Tibial artery (tissue), 4 donors: ENCODE measurements at regions not wholly inside any gene's neighbourhood (a gene's known extent, or its start where the extent isn't known, plus 50 kb on each side); places are given as distances from the start of the nearest gene placed in this dataset.
"Not testable (repeated sequence)": the region's sequence is repeated elsewhere in the genome, so short reads cannot be mapped to it uniquely, and the experiment has no call there.

Experiments used
- DNase-seq, 2 donors: peaks; one replicate each; pipeline ENCODE4 v3.0.0-alpha.2; 2019
- H3K27ac ChIP-seq, 2 donors: fragments of 200-600 bp; sonication (generic) in 1 of 2; 1 replicate in 1 of 2; 2 replicates in 1 of 2; pipeline ENCODE4 v1.5.1; 2018 to 2019; ENCODE audit warnings: mild to moderate bottlenecking in 1 of 2
- H3K27me3 ChIP-seq, 2 donors: fragments of 200-600 bp; sonication (generic) in 1 of 2; one replicate each; pipeline versions ENCODE4 v1.5.1 to v1.6.0; 2016 to 2019
- H3K36me3 ChIP-seq, 3 donors: fragments of 200-600 bp; sonication (generic) in 2 of 3; one replicate each; pipeline ENCODE4 v1.5.1; 2016 to 2019; ENCODE audit warnings: mild to moderate bottlenecking in 2 of 3
- H3K4me1 ChIP-seq, 4 donors: fragments of 200-600 bp; sonication (generic) in 2 of 4; 1 replicate in 3 of 4; 2 replicates in 1 of 4; pipeline ENCODE4 v1.5.1; 2016 to 2019
- H3K4me3 ChIP-seq, 2 donors: fragments of 200-600 bp; sonication (generic) in 1 of 2; 1 replicate in 1 of 2; 2 replicates in 1 of 2; pipeline ENCODE4 v1.5.1; 2018 to 2019; ENCODE audit warnings: mild to moderate bottlenecking in 2 of 2
- H3K9me3 ChIP-seq, 3 donors: fragments of 200-600 bp; sonication (generic) in 1 of 3; one replicate each; pipeline ENCODE4 v1.5.1; 2016 to 2019
- intact Hi-C: fragments of 100-400 bp; cut with DNase I; formaldehyde crosslinking; loops from one replicate; pipeline ENCODE4 v1.15.0; 2023; ENCODE audit warnings: low total_unique reads
- TF ChIP-seq, protein P1 (sequence below), 2 experiments: fragments of 200-600 bp in 1 of 2; fragments of 450-650 bp in 1 of 2; IDR thresholded peaks; one replicate each; pipeline ENCODE4 v1.5.1; 2017 to 2019; ENCODE audit warnings: antibody characterized with exemption in 2 of 2, mild to moderate bottlenecking in 1 of 2, moderate library complexity in 1 of 2

DNA sequence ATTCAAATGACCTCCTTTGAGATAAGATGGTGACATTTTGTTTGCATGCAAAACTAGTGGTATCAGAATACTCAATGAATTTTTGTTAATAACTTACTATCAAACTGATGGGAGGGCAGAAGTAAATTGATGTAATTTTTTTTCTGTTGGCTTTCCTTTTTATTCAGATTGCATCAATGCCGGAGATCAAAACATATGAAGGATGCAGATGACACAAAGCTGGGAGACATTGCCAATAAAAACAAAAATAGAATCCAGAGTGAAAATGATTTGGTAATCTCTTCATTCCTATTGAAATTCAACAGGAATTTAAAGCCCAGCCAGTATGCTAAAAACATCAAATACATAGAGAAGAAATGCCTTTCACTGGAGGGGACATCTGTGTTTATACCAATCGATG, 1655.3 kb upstream of the C9orf72 start:
- Histone ChIP-seq H3K36me3 (no peaks in the 10 kb centered on the region), H3K27me3 (no peaks in the 10 kb centered on the region), H3K9me3 (no peaks in the 10 kb centered on the region), H3K4me3 (no peak overlapping the region), H3K27ac (no peak overlapping the region), H3K4me1 (no peaks in the 10 kb centered on the region)
- TF ChIP-seq, protein P1, sequence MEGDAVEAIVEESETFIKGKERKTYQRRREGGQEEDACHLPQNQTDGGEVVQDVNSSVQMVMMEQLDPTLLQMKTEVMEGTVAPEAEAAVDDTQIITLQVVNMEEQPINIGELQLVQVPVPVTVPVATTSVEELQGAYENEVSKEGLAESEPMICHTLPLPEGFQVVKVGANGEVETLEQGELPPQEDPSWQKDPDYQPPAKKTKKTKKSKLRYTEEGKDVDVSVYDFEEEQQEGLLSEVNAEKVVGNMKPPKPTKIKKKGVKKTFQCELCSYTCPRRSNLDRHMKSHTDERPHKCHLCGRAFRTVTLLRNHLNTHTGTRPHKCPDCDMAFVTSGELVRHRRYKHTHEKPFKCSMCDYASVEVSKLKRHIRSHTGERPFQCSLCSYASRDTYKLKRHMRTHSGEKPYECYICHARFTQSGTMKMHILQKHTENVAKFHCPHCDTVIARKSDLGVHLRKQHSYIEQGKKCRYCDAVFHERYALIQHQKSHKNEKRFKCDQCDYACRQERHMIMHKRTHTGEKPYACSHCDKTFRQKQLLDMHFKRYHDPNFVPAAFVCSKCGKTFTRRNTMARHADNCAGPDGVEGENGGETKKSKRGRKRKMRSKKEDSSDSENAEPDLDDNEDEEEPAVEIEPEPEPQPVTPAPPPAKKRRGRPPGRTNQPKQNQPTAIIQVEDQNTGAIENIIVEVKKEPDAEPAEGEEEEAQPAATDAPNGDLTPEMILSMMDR (IDR thresholded peaks at IDR 0.05): no peak
- no peak for DNase-seq
- intact Hi-C loops: no loop called here

- TF ChIP-seq, protein P1 (IDR thresholded peaks at IDR 0.05): no peak
- intact Hi-C loops: no loop called here
- no peaks in the 10 kb centered on the region for H3K9me3 ChIP-seq
Measured at GRCh38 chr9:29230931-29231330, 1657.7 kb upstream of the C9orf72 start.

DNA sequence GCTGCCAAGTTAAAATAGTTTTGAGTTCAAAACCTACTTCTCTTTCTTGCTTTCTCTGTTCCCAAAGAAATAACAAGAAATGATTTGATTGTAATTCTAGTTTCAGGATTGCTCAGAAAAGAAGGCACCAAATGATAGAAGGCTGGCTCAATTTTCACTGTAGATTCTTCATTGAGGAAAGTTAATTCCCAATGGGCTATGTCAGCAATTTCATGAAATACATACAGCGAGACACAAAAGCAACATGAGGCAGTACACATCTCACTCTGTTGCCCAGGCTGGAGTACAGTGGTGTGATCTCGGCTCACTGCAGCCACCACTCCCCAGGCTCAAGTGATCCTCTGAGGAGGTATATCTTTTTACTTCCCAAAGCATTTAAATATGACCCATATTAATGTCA, 1659.9 kb upstream of the C9orf72 start:
- TF ChIP-seq, protein P1 (IDR thresholded peaks at IDR 0.05): no peak
- intact Hi-C loops: no loop called here
- no peak overlapping the region for H3K27ac ChIP-seq
- H3K4me3 ChIP-seq: no peak overlapping the region
- no peaks in the 10 kb centered on the region for H3K36me3 ChIP-seq
- DNase-seq: no peak
- no peaks in the 10 kb centered on the region for H3K4me1 ChIP-seq
- no peaks in the 10 kb centered on the region for H3K9me3 ChIP-seq
- no peaks in the 10 kb centered on the region for H3K27me3 ChIP-seq

More at GRCh38 chr9:29230931-29231330, 1657.7 kb upstream of the C9orf72 start:
- no peak for DNase-seq
- no peak overlapping the region for H3K4me3 ChIP-seq
- H3K4me1 ChIP-seq: no peaks in the 10 kb centered on the region
- H3K36me3 ChIP-seq: no peaks in the 10 kb centered on the region
- H3K27me3 ChIP-seq: no peaks in the 10 kb centered on the region
- H3K27ac ChIP-seq: no peak overlapping the region

- no peak overlapping the region for H3K4me3 ChIP-seq
- no peak for DNase-seq
- H3K4me1 ChIP-seq: no peaks in the 10 kb centered on the region
- no peaks in the 10 kb centered on the region for H3K27me3 ChIP-seq
- no peaks in the 10 kb centered on the region for H3K36me3 ChIP-seq
- intact Hi-C loops: no loop called here
- TF ChIP-seq, protein P1 (IDR thresholded peaks at IDR 0.05): no peak
- H3K27ac ChIP-seq: no peak overlapping the region
- no peaks in the 10 kb centered on the region for H3K9me3 ChIP-seq
Measured at GRCh38 chr9:29241320-29241719, 1668.0 kb upstream of the C9orf72 start.

DNA sequence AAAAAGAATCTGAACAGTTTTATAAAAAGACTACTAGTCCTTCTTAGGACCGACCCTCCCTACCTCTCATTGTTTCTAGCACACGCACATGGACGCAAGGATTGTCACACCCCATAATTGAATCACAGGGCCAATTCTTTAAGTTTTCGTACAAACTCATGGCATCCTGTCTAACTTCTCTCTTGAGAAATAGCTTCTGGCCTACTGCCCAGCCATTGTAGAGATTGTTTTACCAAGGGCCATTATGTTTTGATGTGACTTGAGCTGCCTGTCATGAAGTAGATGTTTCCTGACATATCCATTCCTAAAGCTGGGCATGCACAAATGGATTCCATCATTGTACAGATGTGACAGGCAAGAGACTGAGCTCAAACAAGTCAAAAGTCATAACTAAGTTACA, 1672.1 kb upstream of the C9orf72 start:
- H3K27me3 ChIP-seq: no peaks in the 10 kb centered on the region
- no peak for DNase-seq
- no peak overlapping the region for H3K27ac ChIP-seq
- H3K4me1 ChIP-seq: no peaks in the 10 kb centered on the region
- H3K36me3 ChIP-seq: no peaks in the 10 kb centered on the region
- no peak overlapping the region for H3K4me3 ChIP-seq
- TF ChIP-seq, protein P1 (IDR thresholded peaks at IDR 0.05): no peak
- intact Hi-C loops: no loop called here
- no peaks in the 10 kb centered on the region for H3K9me3 ChIP-seq

DNA sequence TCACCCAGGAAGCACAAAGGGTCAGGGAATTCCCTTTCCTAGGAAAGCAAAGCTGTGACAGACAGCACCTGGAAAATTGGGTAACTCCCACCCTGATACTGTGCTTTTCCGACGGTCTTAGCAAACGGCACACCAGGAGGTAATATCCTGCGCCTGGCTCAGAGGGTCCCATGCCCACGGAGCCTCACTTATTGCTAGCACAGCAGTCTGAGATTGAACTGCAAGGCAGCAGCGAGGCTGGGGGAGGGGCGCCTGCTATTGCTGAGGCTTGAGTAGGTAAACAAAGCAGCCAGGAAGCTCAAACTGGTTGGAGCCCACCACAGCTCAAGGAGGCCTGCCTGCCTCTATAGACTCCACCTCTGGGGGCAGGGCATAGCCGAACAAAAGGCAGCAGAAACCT, 1697.1 kb upstream of the C9orf72 start:
- H3K36me3 ChIP-seq, H3K9me3 ChIP-seq, H3K4me3 ChIP-seq, H3K27me3 ChIP-seq, H3K27ac ChIP-seq, intact Hi-C loops, H3K4me1 ChIP-seq: not testable (repeated sequence)
- peak in 1 of 2 donors; percentile 55 for DNase-seq
